ENCODE measurements at regions not wholly inside any gene's neighbourhood (a gene's known extent, or its start where the extent isn't known, plus 50 kb on each side); places are given as distances from the start of the nearest gene placed in this dataset.
A peak's percentile ranks its signal among the peaks of the same experiment; 100 is the strongest.

DNA sequence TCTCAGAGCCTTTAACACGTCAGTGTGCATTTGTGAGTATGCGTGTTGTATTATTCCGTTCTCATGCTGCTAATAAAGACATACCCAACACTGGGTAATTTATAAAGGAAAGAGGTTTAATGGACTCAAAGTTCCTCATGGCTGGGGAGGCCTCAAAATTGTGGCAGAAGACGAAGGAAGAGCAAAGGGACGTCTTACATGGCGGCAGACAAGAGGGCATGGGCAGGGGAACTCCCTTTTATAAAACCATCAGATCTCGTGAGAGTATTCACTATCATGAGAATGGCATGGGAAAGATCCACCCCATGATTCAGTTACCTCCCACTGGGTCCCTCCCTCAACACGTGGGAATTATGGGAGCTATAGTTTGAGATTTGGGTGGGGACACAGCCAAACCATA lies 285.0 kb downstream of the PBX3 start:
- FAIRE-seq (no peak), DNase-seq (ENCODE audit: extremely low read depth in 1 of 4, low spot score in 3 of 4) (no peak), ATAC-seq (no peak)
- Histone ChIP-seq H3K27me3 (ENCODE audit: control insufficient read depth in 2 of 2, insufficient read depth in 2 of 2, low read length in 2 of 2) (peaks cover 6 to 24% of the 10 kb centered on the region in 2 experiments; a peak in 3 of 5 replicates), H3K9ac (ENCODE audit: insufficient read depth in 1 of 2, low read depth in 2 of 2, low read length in 2 of 2) (no peak overlapping the region), H3K4me2 (ENCODE audit: insufficient read depth, low read length) (no peak overlapping the region), H3K79me2 (ENCODE audit: control insufficient read depth, insufficient read depth, low read length) (no peaks in the 10 kb centered on the region), H3K27ac (ENCODE audit: extremely low read depth, low read depth, low read length) (no peak overlapping the region), H3K4me3 (no peak overlapping the region), H3K9me1 (ENCODE audit: control insufficient read depth, insufficient read depth, low read length) (no peaks in the 10 kb centered on the region), H4K20me1 (replicated peaks; ENCODE audit: control insufficient read depth, insufficient read depth, low read length) (no peaks in the 10 kb centered on the region), H3K9me3 (replicated peaks; ENCODE audit: control insufficient read depth, insufficient read depth, low read depth, low read length) (no peaks in the 10 kb centered on the region), H2AFZ (ENCODE audit: low read depth, low read length) (no peak overlapping the region), H3K4me1 (replicated peaks in 1 of 2; ENCODE audit: control insufficient read depth in 2 of 2, insufficient read depth in 2 of 2, low read length in 2 of 2) (no peaks in the 10 kb centered on the region), H3K36me3 (ENCODE audit: control insufficient read depth, insufficient read depth, low read length) (no peaks in the 10 kb centered on the region)
- TF ChIP-seq RBM39 (optimal IDR thresholded peaks at IDR 0.05; ENCODE audit: low read depth, low read length): no peak
- TF ChIP-seq ZNF239 (CRISPR knock-in tag; IDR thresholded peaks at IDR 0.05): peak; percentile 86
- TF ChIP-seq, protein P1, sequence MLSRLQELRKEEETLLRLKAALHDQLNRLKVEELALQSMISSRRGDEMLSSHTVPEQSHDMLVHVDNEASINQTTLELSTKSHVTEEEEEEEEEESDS (CRISPR knock-in tag; IDR thresholded peaks at IDR 0.05): no peak
- TF ChIP-seq YY1 (IDR thresholded peaks at IDR 0.05; ENCODE audit: borderline replicate concordance in 1 of 3, control insufficient read depth in 1 of 3, extremely low read depth in 1 of 3, insufficient read depth in 3 of 3, insufficient read length in 1 of 3, insufficient replicate concordance in 2 of 3, low read depth in 1 of 3, low read length in 2 of 3): no peak
- TF ChIP-seq, protein P2, sequence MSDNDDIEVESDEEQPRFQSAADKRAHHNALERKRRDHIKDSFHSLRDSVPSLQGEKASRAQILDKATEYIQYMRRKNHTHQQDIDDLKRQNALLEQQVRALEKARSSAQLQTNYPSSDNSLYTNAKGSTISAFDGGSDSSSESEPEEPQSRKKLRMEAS (CRISPR knock-in tag; IDR thresholded peaks at IDR 0.05): no peak
- TF ChIP-seq KLF16 (IDR thresholded peaks at IDR 0.05): no peak
- TF ChIP-seq CHCHD3 (CRISPR knock-in tag; IDR thresholded peaks at IDR 0.05): no peak
- peak; percentile 91 for TF ChIP-seq ZNF431 (CRISPR knock-in tag; IDR thresholded peaks at IDR 0.05)
- no TSS peak for BruUV-seq (replicated peaks)
- CTCF ChIA-PET (ENCODE audit: low intra/inter-chr PET ratio): no interaction called here
- intact Hi-C loops (cut with micrococcal nuclease) (no loop called here), in situ Hi-C loops (cut with MboI) (no loop called here)
- 1% methylated on average over 8 of the region's 8 CpGs for WGBS (ENCODE audit: insufficient coverage, low coverage, missing lambda C conversion rate)
- POLR2A ChIA-PET: interaction anchor here (0.8 kb wide), 1 partner anchor 9 kb away, joined by 3 read pairs; no protein-coding TSS in a partner anchor

Data from K562 (cell line).